Mesothelial cell of epicardium (in vitro differentiated cells): ENCODE measurements at regions not wholly inside any gene's neighbourhood (a gene's known extent, or its start where the extent isn't known, plus 50 kb on each side); places are given as distances from the start of the nearest gene placed in this dataset.

ENCODE experiments used
- DNase-seq, 2 experiments: peaks; one replicate each; pipeline ENCODE4 v3.0.0; 2021; ENCODE audit warnings: low spot score in 2 of 2; ENCODE audit not compliant: unreplicated experiment in 2 of 2
- H3K27ac Mint-ChIP-seq: 2 replicates; pipeline ENCODE4 v1.8.0; 2021; ENCODE audit warnings: mixed read lengths
- H3K27me3 Mint-ChIP-seq: 2 replicates; pipeline ENCODE4 v1.8.0; 2021; ENCODE audit warnings: low read depth, mixed read lengths
- H3K36me3 Mint-ChIP-seq: 2 replicates; pipeline ENCODE4 v1.8.0; 2021; ENCODE audit warnings: mixed read lengths
- H3K4me1 Mint-ChIP-seq: 2 replicates; pipeline ENCODE4 v1.8.0; 2021; ENCODE audit warnings: mixed read lengths
- H3K4me3 Mint-ChIP-seq: 2 replicates; pipeline ENCODE4 v1.8.0; 2021; ENCODE audit warnings: mild to moderate bottlenecking, moderate library complexity, mixed read lengths
- H3K9me3 Mint-ChIP-seq: 2 replicates; pipeline ENCODE4 v1.8.0; 2021; ENCODE audit warnings: mixed read lengths
- TF ChIP-seq, protein P1 (sequence below): fragments of 200-600 bp; sonication (generic); IDR thresholded peaks from one replicate; pipeline ENCODE4 v1.5.0; 2021; ENCODE audit warnings: antibody characterized with exemption; ENCODE audit not compliant: unreplicated experiment

DNA sequence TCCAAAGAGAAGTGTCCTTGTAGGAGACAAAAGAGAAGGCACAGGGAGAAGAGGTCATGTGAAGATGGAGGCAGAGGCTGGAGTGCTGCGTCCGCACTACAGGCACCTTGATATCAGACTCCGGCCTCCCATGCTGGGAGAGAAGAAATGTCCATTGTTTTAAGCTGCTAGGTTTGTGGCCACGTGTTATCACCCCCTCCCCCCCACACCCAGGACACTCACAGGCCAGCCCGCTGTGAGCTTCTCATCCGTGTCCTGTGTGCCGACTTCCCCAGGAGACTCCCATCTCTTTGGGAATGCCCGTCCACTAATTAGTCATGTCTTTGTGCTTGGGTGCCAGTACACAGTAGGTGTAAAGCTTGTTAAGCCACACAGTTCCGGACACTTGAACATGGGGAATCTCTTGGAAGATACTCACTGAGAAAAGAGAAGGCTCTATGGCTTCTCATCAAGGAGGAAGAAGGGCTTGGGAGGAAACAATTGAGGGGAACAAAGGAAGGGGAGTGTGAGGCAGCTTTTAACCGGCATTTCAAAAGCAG, 1234.7 kb downstream of the TBC1D22A start:
- H3K27ac Mint-ChIP-seq, result no peak overlapping the region
- H3K4me3 Mint-ChIP-seq, result no peak overlapping the region
- H3K9me3 Mint-ChIP-seq, result peaks cover 26% of the 10 kb centered on the region
- H3K4me1 Mint-ChIP-seq, result no peaks in the 10 kb centered on the region
- TF ChIP-seq, protein P1, sequence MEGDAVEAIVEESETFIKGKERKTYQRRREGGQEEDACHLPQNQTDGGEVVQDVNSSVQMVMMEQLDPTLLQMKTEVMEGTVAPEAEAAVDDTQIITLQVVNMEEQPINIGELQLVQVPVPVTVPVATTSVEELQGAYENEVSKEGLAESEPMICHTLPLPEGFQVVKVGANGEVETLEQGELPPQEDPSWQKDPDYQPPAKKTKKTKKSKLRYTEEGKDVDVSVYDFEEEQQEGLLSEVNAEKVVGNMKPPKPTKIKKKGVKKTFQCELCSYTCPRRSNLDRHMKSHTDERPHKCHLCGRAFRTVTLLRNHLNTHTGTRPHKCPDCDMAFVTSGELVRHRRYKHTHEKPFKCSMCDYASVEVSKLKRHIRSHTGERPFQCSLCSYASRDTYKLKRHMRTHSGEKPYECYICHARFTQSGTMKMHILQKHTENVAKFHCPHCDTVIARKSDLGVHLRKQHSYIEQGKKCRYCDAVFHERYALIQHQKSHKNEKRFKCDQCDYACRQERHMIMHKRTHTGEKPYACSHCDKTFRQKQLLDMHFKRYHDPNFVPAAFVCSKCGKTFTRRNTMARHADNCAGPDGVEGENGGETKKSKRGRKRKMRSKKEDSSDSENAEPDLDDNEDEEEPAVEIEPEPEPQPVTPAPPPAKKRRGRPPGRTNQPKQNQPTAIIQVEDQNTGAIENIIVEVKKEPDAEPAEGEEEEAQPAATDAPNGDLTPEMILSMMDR, result no peak
- DNase-seq, result no peak
- no peaks in the 10 kb centered on the region for H3K27me3 Mint-ChIP-seq
- no peaks in the 10 kb centered on the region for H3K36me3 Mint-ChIP-seq

DNA sequence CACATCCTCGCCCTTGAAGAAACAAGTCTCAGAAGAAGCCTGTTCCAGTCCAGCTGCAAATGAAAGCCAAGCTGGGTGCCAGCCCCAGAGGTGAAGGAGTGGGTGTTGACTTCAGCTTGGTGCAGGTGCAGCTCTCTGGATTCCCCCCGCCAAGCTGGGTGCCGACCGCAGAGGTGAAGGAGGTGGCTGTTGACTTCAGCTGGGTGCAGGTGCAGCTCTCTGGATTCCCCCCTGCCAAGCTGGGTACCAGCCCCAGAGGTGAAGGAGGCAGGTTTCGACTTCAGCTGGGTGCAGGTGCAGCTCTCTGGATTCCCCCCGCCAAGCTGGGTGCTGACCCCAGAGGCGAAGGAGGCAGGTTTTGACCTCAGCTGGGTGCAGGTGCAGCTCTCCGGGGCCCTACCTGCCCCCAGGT, 1234.0 kb downstream of the TBC1D22A start:
- peaks cover 28% of the 10 kb centered on the region for H3K9me3 Mint-ChIP-seq
- TF ChIP-seq, protein P1, result no peak
- no peak overlapping the region for H3K4me3 Mint-ChIP-seq
- H3K36me3 Mint-ChIP-seq, result no peaks in the 10 kb centered on the region
- H3K27ac Mint-ChIP-seq, result no peak overlapping the region
- no peaks in the 10 kb centered on the region for H3K27me3 Mint-ChIP-seq
- DNase-seq, result no peak
- H3K4me1 Mint-ChIP-seq, result no peaks in the 10 kb centered on the region

DNA sequence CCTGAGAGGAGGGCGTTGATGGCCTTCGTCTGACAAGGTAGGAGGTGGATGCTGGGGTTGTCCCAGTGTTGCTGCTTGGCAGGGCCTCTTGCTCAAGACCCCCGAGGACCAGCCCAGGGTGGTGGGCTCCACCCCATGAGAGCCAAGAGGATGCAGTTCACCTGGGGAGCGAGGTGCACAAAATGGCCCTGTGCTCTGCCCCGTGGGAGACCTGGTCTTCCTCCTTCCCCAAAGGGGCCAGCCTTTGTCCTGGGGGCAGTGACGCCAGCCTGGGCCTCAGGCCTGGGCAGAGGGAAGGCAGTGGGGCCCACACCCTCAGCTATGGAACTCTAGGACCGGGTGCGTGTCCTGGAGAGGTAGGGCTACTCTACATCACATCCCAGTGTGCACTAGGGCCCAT, 1233.3 kb downstream of the TBC1D22A start:
- no peaks in the 10 kb centered on the region for H3K27me3 Mint-ChIP-seq
- H3K27ac Mint-ChIP-seq, result no peak overlapping the region
- no peaks in the 10 kb centered on the region for H3K4me1 Mint-ChIP-seq
- TF ChIP-seq, protein P1, result no peak
- no peak overlapping the region for H3K4me3 Mint-ChIP-seq
- DNase-seq, result no peak
- peaks cover 24% of the 10 kb centered on the region for H3K9me3 Mint-ChIP-seq
- no peaks in the 10 kb centered on the region for H3K36me3 Mint-ChIP-seq

DNA sequence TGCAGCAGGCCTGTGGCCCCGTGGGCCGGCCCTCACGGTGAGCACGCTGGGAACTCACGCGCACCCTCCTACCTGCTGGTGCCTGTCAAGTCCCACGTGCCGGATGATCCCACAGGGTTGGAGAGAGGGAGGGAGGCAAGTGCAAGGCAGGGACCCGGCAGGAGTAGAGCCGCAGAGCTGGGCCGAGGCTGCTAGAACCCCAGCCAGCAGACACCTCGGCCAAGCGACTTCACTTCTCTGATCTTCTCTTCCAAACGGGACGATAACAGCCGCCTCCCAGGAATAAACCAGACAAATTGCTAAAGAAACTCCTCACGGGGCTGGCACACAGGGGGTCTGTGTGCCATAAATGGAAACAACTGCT, 1232.8 kb downstream of the TBC1D22A start:
- Mint-ChIP-seq H3K4me3 (no peak overlapping the region), H3K9me3 (peaks cover 22% of the 10 kb centered on the region), H3K36me3 (no peaks in the 10 kb centered on the region), H3K4me1 (no peaks in the 10 kb centered on the region), H3K27me3 (no peaks in the 10 kb centered on the region), H3K27ac (no peak overlapping the region)
- no peak for DNase-seq
- TF ChIP-seq, protein P1, result no peak

DNA sequence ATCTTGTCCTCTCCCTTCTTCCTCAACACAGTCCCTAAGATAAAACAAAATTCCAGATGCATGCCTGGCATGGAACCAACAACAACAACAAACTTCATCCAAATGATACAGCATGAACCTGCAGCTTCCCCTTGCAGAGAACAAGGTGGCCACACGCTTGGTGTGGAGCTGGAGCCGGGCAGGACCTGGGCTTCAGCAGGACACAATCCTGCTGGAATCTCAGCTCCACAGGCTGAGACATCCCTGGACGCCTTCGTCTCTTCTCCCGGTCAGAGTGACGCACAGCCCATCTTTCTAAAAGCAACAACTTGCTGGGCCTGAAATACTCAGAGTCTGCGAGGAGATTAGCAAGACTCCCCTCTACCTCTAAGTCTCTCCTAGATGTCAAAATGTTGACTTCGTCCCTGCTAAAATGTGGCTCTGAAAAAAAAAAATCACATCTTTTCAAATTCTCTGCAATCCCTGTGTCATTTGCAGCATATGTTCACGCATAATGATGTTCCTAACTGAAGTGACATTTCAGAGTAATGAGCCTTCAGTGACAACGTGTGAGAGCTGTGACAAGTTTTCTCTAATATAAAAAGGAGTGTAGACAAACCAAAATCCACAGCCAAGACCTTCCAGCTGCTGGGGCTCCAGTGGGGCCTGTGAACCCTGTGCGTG, 1232.3 kb downstream of the TBC1D22A start:
- H3K36me3 Mint-ChIP-seq, result no peaks in the 10 kb centered on the region
- peaks cover 27% of the 10 kb centered on the region for H3K9me3 Mint-ChIP-seq
- no peaks in the 10 kb centered on the region for H3K4me1 Mint-ChIP-seq
- H3K27me3 Mint-ChIP-seq, result no peaks in the 10 kb centered on the region
- TF ChIP-seq, protein P1, result no peak
- H3K4me3 Mint-ChIP-seq, result no peak overlapping the region
- DNase-seq, result no peak
- no peak overlapping the region for H3K27ac Mint-ChIP-seq
